IMR-90 (cell line): ENCODE measurements at regions not wholly inside any gene's neighbourhood (a gene's known extent, or its start where the extent isn't known, plus 50 kb on each side); places are given as distances from the start of the nearest gene placed in this dataset.

Source experiments
- ATAC-seq: fragments of 200-7000 bp; cut with Tn5 transposase; 2 replicates; pipeline ENCODE4 v1.9.1; 2020; ENCODE audit warnings: low read depth, mild to moderate bottlenecking, moderate library complexity
- BruUV-seq: library from RNA; stranded (reverse); fragments of 400-500 nt; replicated peaks from 2 replicates; lab custom pipeline; 2021; lab: Mats Ljungman, UMichigan
- CTCF ChIA-PET: fragments of 300-600 bp; formaldehyde crosslinking; extraction: SDS; loops from one replicate; lab custom pipeline; 2021; ENCODE audit warnings: antibody characterized with exemption; lab: Yijun Ruan, JAX
- POLR2A ChIA-PET: fragments of 300-600 bp; sonication (Branson Sonifier 250); formaldehyde crosslinking; loops from one replicate; lab custom pipeline; 2022; ENCODE audit warnings: antibody characterized with exemption; ENCODE audit not compliant: unreplicated experiment; lab: Charles Lee
- DNase-seq: peaks from one replicate; pipeline ENCODE4 v3.0.0; 2013
- H2AFZ ChIP-seq: replicated peaks from 2 replicates; pipeline ENCODE3; 2013; ENCODE audit warnings: low read length, mild to moderate bottlenecking; ENCODE audit not compliant: poor library complexity
- H2AK5ac ChIP-seq: 2 replicates; pipeline ENCODE4 v1.6.1; 2013; ENCODE audit warnings: low read depth, low read length, inconsistent platforms
- H2AK9ac ChIP-seq: replicated peaks from 2 replicates; pipeline ENCODE3; 2013; ENCODE audit warnings: mild to moderate bottlenecking, low read depth, low read length, moderate library complexity; ENCODE audit not compliant: poor library complexity
- H2BK120ac ChIP-seq: 2 replicates; pipeline ENCODE4 v1.6.1; 2013; ENCODE audit warnings: low read depth, low read length, inconsistent platforms
- H2BK15ac ChIP-seq: 3 replicates; pipeline ENCODE4 v1.6.1; 2013; ENCODE audit warnings: low read depth, low read length, inconsistent platforms
- H2BK20ac ChIP-seq: 2 replicates; pipeline ENCODE4 v1.6.1; 2013; ENCODE audit warnings: low read depth, mild to moderate bottlenecking, inconsistent platforms, low read length, moderate library complexity
- H2BK5ac ChIP-seq: 2 replicates; pipeline ENCODE4 v1.6.1; 2013; ENCODE audit warnings: mild to moderate bottlenecking, low read depth, low read length, inconsistent platforms; ENCODE audit not compliant: poor library complexity, severe bottlenecking
- H3K14ac ChIP-seq: replicated peaks from 2 replicates; pipeline ENCODE4 v1.6.1; 2013; ENCODE audit warnings: low read depth, low read length, inconsistent platforms
- H3K18ac ChIP-seq: 2 replicates; pipeline ENCODE4 v1.6.1; 2013; ENCODE audit warnings: low read depth, low read length, control low read depth
- H3K23ac ChIP-seq: 2 replicates; pipeline ENCODE4 v1.6.1; 2013; ENCODE audit warnings: low read depth, low read length, inconsistent platforms
- H3K27ac ChIP-seq: 2 replicates; pipeline ENCODE4 v1.5.1; 2013; ENCODE audit warnings: mild to moderate bottlenecking, control low read depth, low read length; ENCODE audit not compliant: insufficient read depth
- H3K27me3 ChIP-seq: 2 replicates; pipeline ENCODE4 v1.6.1; 2013; ENCODE audit warnings: low read length; ENCODE audit not compliant: control insufficient read depth, insufficient read depth
- H3K36me3 ChIP-seq: 2 replicates; pipeline ENCODE4 v1.6.1; 2013; ENCODE audit warnings: low read length, mixed read lengths; ENCODE audit not compliant: control insufficient read depth, insufficient read depth
- H3K4ac ChIP-seq: 2 replicates; pipeline ENCODE4 v1.6.1; 2013; ENCODE audit warnings: low read depth, low read length, inconsistent platforms
- H3K4me1 ChIP-seq: 2 replicates; pipeline ENCODE4 v1.6.1; 2013; ENCODE audit warnings: low read length, mixed read lengths; ENCODE audit not compliant: control insufficient read depth, insufficient read depth
- H3K4me2 ChIP-seq: 2 replicates; pipeline ENCODE4 v1.6.1; 2013; ENCODE audit warnings: low read depth, mild to moderate bottlenecking, control low read depth, low read length, moderate library complexity
- H3K4me3 ChIP-seq: 2 replicates; pipeline ENCODE4 v1.5.1; 2013; ENCODE audit warnings: low read depth, mild to moderate bottlenecking, control low read depth, low read length, moderate library complexity; ENCODE audit not compliant: insufficient read depth
- H3K56ac ChIP-seq: 2 replicates; pipeline ENCODE4 v1.6.1; 2013; ENCODE audit warnings: low read length, inconsistent platforms; ENCODE audit not compliant: insufficient read depth; ENCODE audit errors: extremely low read depth
- H3K79me1 ChIP-seq, 2 experiments: 2 replicates each; pipeline ENCODE4 v1.6.1; 2013; ENCODE audit warnings: low read length in 2 of 2, inconsistent platforms in 1 of 2, low read depth in 1 of 2
- H3K9ac ChIP-seq: 2 replicates; pipeline ENCODE4 v1.6.1; 2013; ENCODE audit warnings: low read depth, low read length, control low read depth
- H3K9me1 ChIP-seq: 2 replicates; pipeline ENCODE4 v1.6.1; 2013; ENCODE audit warnings: low read length, inconsistent platforms; ENCODE audit not compliant: insufficient read depth
- H3K9me3 ChIP-seq: 2 replicates; pipeline ENCODE4 v1.6.1; 2013; ENCODE audit warnings: low read length; ENCODE audit not compliant: control insufficient read depth, insufficient read depth
- H4K20me1 ChIP-seq: 2 replicates; pipeline ENCODE4 v1.6.1; 2013; ENCODE audit warnings: low read length, inconsistent platforms; ENCODE audit not compliant: insufficient read depth
- H4K5ac ChIP-seq: 2 replicates; pipeline ENCODE4 v1.6.1; 2013; ENCODE audit warnings: mild to moderate bottlenecking, low read depth, low read length, control low read depth
- H4K8ac ChIP-seq, 2 experiments: 2 replicates each; pipeline ENCODE4 v1.6.1; 2013; ENCODE audit warnings: low read depth in 2 of 2, low read length in 2 of 2, control low read depth in 1 of 2, inconsistent platforms in 1 of 2
- H4K91ac ChIP-seq: 2 replicates; pipeline ENCODE4 v1.6.1; 2013; ENCODE audit warnings: low read depth, low read length, inconsistent platforms; ENCODE audit not compliant: insufficient read depth
- BHLHE40 ChIP-seq: fragments of 150-350 bp; IDR thresholded peaks from 2 replicates; pipeline ENCODE4 v1.6.1; 2016; ENCODE audit warnings: mild to moderate bottlenecking, low read depth, low read length
- CEBPB ChIP-seq: IDR thresholded peaks from 2 replicates; pipeline ENCODE4 v1.6.1; 2012; ENCODE audit warnings: low read depth, low read length, improper control_type of control experiment
- CHD1 ChIP-seq: IDR thresholded peaks from 2 replicates; pipeline ENCODE4 v1.6.1; 2012; ENCODE audit warnings: low read depth, low read length, improper control_type of control experiment
- CTCF ChIP-seq: conservative IDR thresholded peaks from 2 replicates; pipeline ENCODE4 v1.5.1; 2012; ENCODE audit warnings: mild to moderate bottlenecking, low read depth, low read length, improper control_type of control experiment
- ELK1 ChIP-seq: fragments of 150-350 bp; IDR thresholded peaks from 2 replicates; pipeline ENCODE4 v1.6.1; 2016; ENCODE audit warnings: low read depth, mild to moderate bottlenecking, low read length, moderate library complexity, borderline replicate concordance
- FOS ChIP-seq: fragments of 150-350 bp; IDR thresholded peaks from 2 replicates; pipeline ENCODE4 v1.6.1; 2016; ENCODE audit warnings: low read depth, low read length
- MAFK ChIP-seq: IDR thresholded peaks from 2 replicates; pipeline ENCODE4 v1.6.1; 2012; ENCODE audit warnings: low read depth, low read length, improper control_type of control experiment
- MAZ ChIP-seq: IDR thresholded peaks from 2 replicates; pipeline ENCODE4 v1.6.1; 2012; ENCODE audit warnings: low read depth, mild to moderate bottlenecking, low read length, improper control_type of control experiment, moderate library complexity, borderline replicate concordance
- MXI1 ChIP-seq: IDR thresholded peaks from 2 replicates; pipeline ENCODE4 v1.6.1; 2012; ENCODE audit warnings: low read depth, mild to moderate bottlenecking, low read length, moderate library complexity, borderline replicate concordance
- NFE2L2 ChIP-seq: fragments of 150-350 bp; IDR thresholded peaks from 2 replicates; pipeline ENCODE4 v1.6.1; 2016; ENCODE audit warnings: low read depth, mild to moderate bottlenecking, low read length
- POLR2A ChIP-seq: IDR thresholded peaks from 2 replicates; pipeline ENCODE4 v1.6.1; 2012; ENCODE audit warnings: mild to moderate bottlenecking, low read depth, low read length
- RAD21 ChIP-seq: IDR thresholded peaks from 2 replicates; pipeline ENCODE4 v1.6.1; 2012; ENCODE audit warnings: low read length, improper control_type of control experiment
- RCOR1 ChIP-seq: IDR thresholded peaks from 2 replicates; pipeline ENCODE4 v1.6.1; 2012; ENCODE audit warnings: mild to moderate bottlenecking, low read length, improper control_type of control experiment; ENCODE audit not compliant: insufficient replicate concordance
- RFX5 ChIP-seq: IDR thresholded peaks from 2 replicates; pipeline ENCODE4 v1.8.0; 2012; ENCODE audit warnings: low read depth, mild to moderate bottlenecking, low read length, moderate library complexity
- SMC3 ChIP-seq: fragments of 150-350 bp; IDR thresholded peaks from 2 replicates; pipeline ENCODE4 v1.6.1; 2016; ENCODE audit warnings: low read depth, mild to moderate bottlenecking, antibody characterized with exemption, low read length, moderate library complexity
- USF2 ChIP-seq: fragments of 150-350 bp; IDR thresholded peaks from 2 replicates; pipeline ENCODE4 v1.6.1; 2017; ENCODE audit warnings: mild to moderate bottlenecking, antibody characterized with exemption, low read length, low read depth
- WGBS, 2 experiments: methylation state at CpG; one replicate each; pipeline versions ENCODE4 v1.1.5 to v1.1.7; 2013; ENCODE audit warnings: missing lambda C conversion rate in 2 of 2; ENCODE audit not compliant: insufficient read length in 1 of 2; ENCODE audit errors: extremely low coverage in 2 of 2; 5-methylcytosine and 5-hydroxymethylcytosine counted together
- dilution Hi-C: fragments of 300-500 bp; cut with HindIII; formaldehyde crosslinking; loops from one replicate; pipeline ENCODE4 v1.14.3; 2018; ENCODE audit warnings: low sequenced_read_pairs; ENCODE audit not compliant: unreplicated experiment
- in situ Hi-C: fragments of 300-500 bp; cut with MboI; formaldehyde crosslinking; loops from 3 replicates; pipeline ENCODE4 v1.14.3; 2019; ENCODE audit warnings: low sequenced_read_pairs, inconsistent platforms, mixed read lengths
- intact Hi-C: fragments of 100-400 bp; cut with micrococcal nuclease; formaldehyde crosslinking; loops from 2 replicates; pipeline ENCODE4 v1.10.0; 2022

DNA sequence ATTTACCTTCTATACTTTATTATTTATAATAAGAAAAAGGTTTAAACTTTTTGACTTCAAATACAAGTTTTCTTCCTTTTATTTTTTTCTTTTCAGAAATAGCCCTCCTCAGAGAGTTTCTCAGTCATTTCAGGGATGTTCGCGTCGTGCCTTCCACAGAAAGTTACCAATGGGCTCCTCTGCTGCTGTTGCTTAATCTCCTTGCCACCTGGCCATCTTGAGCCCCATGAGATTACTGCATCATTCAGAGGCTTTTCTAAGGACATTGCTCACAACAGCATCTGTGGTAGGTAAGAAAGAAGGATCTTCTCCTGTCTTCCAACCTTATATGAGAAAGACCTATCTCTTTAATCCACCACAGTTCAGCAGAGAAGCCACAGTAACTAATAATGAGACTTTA lies 1361.9 kb upstream of the ADGRL3 start:
- no peaks in the 10 kb centered on the region for H3K36me3 ChIP-seq
- H3K27me3 ChIP-seq = no peaks in the 10 kb centered on the region
- H3K56ac ChIP-seq = no peak overlapping the region
- no peak overlapping the region for H3K27ac ChIP-seq
- H4K8ac ChIP-seq = no peak overlapping the region
- H4K20me1 ChIP-seq = no peaks in the 10 kb centered on the region
- H3K9me1 ChIP-seq = no peaks in the 10 kb centered on the region
- H2BK120ac ChIP-seq = no peak overlapping the region
- no peaks in the 10 kb centered on the region for H3K79me1 ChIP-seq
- ATAC-seq (no peak), DNase-seq (no peak)
- H3K23ac ChIP-seq = no peak overlapping the region
- no peak overlapping the region for H4K91ac ChIP-seq
- H2AK5ac ChIP-seq = no peak overlapping the region
- no peak overlapping the region for H3K4ac ChIP-seq
- H3K4me3 ChIP-seq = no peak overlapping the region
- no peak overlapping the region for H2BK20ac ChIP-seq
- ChIA-PET POLR2A (no interaction called here), CTCF (interaction anchor here (0.6 kb wide), 1 partner anchor 545 kb away, joined by 6 read pairs; no protein-coding TSS in a partner anchor)
- no peak overlapping the region for H2AFZ ChIP-seq
- no TSS peak for BruUV-seq
- H3K4me1 ChIP-seq = no peaks in the 10 kb centered on the region
- intact Hi-C loops = no loop called here
- in situ Hi-C loops = no loop called here
- H3K4me2 ChIP-seq = no peak overlapping the region
- H4K5ac ChIP-seq = no peak overlapping the region
- no peak overlapping the region for H3K14ac ChIP-seq
- dilution Hi-C loops = no loop called here
- no peak overlapping the region for H3K9ac ChIP-seq
- H3K18ac ChIP-seq = no peak overlapping the region
- H2AK9ac ChIP-seq = no peak overlapping the region
- H2BK15ac ChIP-seq = no peak overlapping the region
- no peak for TF ChIP-seq MAZ
- no peak for TF ChIP-seq USF2
- TF ChIP-seq RFX5 = no peak
- TF ChIP-seq POLR2A = no peak
- TF ChIP-seq MAFK = no peak
- TF ChIP-seq ELK1 = no peak
- TF ChIP-seq CEBPB = no peak
- TF ChIP-seq RCOR1 = no peak
- no peak for TF ChIP-seq BHLHE40
- TF ChIP-seq NFE2L2 = no peak
- no peak for TF ChIP-seq MXI1
- TF ChIP-seq FOS = no peak
- TF ChIP-seq SMC3 = no peak
- no peak for TF ChIP-seq CTCF
- TF ChIP-seq CHD1 = no peak
- TF ChIP-seq RAD21 = no peak
- H2BK5ac ChIP-seq = no peak overlapping the region
- WGBS, 2 experiments = no CpG with 5 or more reads among the region's 3 CpGs
- no peaks in the 10 kb centered on the region for H3K9me3 ChIP-seq
